HS-27A (cell line): ENCODE measurements at regions not wholly inside any gene's neighbourhood (a gene's known extent, or its start where the extent isn't known, plus 50 kb on each side); places are given as distances from the start of the nearest gene placed in this dataset.
"Not testable (repeated sequence)": the region's sequence is repeated elsewhere in the genome, so short reads cannot be mapped to it uniquely, and the experiment has no call there.

Source experiments
- DNase-seq: peaks from one replicate; pipeline ENCODE4 v3.0.0-alpha.2; 2012; ENCODE audit warnings: low read depth, missing footprints

DNA sequence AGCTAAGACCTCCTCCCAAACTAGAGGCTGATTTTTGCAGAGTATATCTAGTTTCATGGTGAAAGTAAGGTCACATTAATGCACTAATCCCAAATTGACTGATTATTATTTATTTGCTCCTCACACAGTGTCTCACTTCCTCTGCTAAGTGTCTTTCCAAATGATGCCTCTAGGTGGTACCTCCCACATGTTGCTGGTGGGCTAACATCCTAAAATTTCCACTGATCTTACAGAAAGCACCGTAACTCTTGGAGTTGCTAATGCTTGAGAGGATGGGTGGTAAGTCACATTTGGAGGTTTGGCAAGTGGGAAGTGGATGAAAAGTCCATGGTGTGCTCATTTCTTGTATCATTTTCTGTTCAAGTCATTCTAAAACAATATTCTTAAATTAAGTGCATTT is 428.7 kb upstream of the GYPC start:
- DNase-seq, result no peak

DNA sequence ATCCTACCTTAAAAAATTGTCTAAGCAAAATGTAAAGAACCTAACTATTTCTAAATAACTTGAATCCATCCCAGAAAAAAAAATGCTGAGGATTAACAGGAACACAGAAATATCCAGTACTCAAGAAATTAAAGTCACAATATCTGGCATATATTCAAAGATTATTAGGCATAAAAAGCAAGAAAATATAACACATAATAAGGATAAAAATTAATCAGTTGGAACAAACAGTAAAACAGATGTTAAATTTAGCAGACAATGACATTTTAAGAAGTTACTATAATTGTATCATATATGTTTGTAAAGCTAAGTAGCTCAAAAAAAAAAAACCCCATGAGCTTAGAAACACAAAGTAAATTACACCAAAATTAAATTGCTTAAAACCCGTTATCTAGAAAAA is 427.4 kb upstream of the GYPC start:
- no peak for DNase-seq

DNA sequence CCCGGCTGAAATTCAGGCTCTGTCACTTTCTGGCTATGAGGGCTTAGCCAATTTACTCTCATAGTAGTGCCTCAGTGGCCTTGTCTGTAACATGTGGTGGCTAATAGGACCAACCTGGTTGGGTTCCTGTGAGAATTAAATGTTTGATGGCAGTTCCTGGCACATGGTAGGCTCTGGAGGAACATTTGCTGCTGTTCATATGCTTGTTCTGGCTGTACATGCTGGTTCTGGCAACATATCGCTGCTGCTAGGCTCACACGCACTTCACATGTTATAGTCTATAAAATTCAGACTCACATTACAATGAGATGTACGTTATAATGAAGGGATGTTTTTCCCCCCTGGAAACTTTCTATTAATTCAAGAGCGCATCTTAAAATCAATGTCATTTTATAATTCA is 417.7 kb upstream of the GYPC start:
- DNase-seq, result no peak

DNA sequence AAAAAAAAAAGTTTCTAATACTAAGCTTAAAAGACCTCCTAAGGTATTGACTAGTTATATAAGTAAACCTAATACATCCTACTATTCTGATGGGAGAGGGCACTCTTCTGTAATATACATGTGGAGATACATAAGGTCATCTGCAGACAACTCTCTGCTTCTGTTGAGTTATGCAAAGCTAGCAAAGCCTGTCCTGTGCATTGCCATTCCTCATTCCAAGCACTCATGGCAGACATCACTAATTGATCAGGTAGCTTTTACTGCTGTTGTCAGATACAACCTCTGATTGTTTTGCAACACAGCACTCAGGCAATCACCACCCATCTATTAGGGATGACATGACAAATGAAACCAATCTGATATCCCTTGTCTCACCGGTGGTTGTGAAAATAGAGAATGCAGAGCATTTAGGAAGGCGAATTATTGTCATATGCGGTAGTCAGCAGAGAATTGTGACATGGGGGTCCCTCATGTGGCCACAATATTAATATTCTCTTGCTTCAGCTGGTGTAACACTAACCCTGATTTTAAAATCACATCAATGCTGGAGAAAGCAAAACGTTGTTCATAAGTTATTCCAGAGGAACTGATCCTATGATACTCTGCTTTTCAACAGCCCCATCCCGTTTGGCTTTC is 416.5 kb upstream of the GYPC start:
- no peak for DNase-seq

DNA sequence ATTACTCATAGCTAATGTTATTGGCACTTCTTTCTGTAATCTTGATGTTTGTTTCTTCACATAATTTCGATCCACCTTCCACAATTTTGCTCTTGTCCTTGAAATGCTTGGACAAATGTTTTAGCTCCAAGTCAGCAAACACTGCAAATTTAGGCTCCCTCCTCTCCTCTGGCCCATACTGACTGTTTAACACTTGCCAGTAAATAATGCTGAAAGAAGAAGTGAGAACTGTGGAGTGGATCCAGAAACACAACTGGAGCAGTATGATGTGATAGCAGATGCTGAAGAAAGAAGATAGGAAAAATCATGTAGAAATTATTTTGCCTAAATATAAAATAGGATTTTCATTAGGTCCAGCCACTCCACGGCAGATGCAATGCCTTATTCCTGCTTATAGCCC is 415.0 kb upstream of the GYPC start:
- DNase-seq, result no peak

DNA sequence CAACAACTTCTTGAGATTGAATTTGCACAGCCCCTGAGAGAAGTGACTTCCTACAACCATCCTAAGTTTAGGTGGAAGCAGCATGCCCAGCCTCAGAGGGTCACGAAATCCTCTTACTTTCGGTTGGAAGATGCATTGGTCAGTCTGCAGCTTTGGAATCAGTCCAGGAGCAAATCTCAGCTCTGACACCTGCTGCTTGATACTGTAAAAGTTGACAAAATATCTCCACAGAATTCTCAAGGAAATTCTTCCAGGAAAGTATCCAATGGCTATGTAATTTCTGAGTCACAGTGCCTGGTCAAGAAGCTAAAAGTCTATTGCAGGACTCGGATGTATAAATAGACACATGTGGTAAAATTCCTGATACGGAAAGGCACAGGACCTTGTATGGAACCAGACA is 414.5 kb upstream of the GYPC start:
- DNase-seq, result no peak

DNA sequence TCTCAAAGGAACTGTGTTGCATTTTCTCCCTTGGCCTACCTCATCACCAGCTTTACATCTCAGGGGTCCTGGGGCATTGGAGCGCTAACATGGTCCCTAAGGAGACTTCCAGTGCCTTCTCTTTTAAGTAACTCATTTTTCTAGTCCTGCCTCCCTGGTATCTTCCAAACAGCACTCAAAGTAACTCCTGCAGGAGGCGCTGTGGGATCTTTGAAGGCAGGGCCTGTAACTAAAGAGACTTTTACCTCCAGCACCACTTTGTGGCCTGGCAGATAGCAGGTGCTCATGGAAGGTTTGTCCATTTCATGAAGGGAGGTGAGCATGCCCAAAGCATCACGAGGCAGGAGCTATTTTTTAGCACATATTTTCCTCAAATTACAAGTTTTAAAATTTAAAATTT is 411.0 kb upstream of the GYPC start:
- no peak for DNase-seq

DNA sequence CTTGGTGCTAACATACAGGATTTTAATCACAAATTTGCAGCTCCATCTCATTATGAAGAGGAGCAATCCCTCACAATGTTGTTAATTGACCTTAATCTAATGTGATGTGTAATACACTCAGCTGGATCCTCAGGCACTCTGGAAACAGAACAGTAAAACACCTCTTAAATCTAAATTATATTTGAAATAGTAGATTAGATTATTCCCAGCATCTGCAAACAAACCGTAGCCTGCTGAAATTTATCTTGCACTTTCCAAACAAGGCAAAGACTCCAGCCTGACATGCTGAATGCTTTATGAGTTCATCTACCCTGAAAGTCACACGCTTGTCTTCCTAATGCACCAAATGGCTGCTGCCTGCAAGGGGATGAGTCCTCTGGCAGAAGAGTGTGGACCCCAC is 402.3 kb upstream of the GYPC start:
- DNase-seq, result no peak

DNA sequence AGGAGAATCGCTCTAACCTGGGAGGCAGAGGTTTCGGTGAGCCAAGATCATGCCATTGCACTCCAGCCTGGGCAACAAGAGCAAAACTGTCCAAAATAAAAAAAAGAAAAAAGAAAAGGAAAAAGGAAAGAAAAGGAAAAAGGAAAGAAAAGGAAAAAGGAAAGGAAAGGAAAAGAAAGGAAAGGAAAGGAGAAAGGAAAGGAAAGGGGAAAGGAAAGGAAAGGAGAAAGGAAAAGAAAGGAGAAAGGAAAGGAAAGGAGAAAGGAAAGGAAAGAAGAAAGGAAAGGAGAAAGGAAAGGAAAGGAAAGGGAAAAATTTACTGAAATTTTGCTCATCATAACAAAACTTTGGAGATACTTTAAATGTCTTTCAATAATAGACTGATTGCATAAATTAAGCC is 391.3 kb upstream of the GYPC start:
- DNase-seq, result no peak

DNA sequence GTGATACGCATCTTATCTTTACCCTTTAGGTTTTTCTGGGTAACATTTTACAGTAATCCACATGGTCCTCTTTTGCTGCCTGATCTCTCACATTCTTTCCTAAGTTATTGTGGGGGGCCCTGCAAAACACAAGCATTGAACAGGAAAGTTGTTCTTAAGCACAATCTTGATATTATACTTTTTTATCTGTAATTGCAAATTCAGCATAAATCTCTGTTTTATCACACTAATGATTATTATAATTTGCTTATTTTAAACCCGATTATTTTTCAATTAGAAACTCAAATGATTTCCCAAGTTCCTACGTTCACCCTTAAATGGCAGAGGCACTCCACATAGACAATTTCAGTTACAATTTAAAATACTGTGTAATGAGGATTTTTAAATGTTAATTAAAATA is 386.0 kb upstream of the GYPC start:
- DNase-seq, result no peak

DNA sequence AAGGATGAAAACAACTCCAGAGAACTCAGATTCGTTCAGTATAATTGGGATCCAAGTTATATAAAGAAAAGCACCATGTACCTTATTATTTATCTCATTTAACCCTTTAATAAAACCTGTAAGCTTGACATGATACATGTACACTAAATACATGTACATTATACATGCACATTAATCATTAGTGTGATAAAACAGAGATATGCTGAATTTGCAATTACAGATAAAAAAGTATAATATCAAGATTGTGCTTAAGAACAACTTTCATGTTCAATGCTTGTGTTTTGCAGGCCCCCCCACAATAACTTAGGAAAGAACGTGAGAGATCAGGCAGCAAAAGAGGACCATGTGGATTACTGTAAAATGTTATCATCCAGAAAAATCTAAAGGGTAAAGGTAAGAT is 385.4 kb upstream of the GYPC start:
- DNase-seq, result no peak

DNA sequence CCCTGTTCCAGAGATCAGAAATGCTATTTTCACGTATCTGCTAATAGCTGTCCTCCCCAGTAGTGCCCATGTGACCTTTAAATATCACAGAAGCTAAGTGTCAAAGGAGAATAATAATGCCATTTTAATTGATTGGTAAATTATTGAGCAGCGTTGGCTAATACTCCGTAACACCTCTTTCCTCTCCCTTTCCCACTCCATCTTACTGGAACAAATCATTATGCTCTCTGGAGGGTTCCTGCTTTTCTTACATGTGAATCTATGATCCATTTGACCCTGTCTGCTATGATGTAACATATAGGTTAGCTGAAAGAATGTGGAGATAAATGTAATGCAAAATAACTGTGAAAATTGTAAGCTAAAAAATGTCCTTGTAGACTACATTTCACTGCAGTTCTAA is 383.6 kb upstream of the GYPC start:
- DNase-seq, result no peak

DNA sequence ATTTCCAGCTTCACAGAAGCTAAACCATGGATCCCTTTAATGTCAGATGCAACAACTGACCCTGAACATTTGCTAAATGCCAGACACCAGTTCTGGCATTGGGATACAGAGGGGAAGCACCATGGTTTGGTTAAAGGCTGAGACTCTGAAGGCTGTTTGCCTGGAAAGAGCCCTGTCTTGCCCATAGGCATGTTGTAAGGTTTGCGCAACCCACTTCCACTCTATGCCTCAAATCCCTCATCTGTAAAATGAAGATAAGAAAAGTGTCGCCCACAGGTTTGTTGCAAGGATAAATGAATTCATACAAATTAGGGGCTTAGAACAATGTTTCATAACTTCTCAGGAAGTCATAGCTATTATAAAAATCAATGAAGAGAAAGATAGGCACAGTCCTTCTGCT is 380.9 kb upstream of the GYPC start:
- DNase-seq, result no peak

DNA sequence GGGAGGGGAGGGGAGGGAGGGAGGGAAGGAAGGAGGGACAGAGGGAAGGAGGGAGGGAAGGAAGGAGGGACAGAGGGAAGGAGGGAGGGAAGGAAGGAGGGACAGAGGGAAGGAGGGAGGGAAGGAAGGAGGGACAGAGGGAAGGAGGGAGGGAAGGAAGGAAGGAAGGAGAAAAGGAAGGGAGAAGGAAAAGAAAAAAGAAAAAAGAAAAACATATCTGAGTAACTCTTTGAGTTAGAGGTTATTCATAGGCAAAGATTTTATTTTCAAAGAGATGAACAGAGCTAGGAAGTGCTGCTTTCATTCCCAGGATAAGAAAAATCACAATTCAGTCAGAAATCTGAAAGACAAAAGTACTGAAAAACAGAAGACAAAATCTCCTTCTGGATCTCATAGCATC is 379.7 kb upstream of the GYPC start:
- DNase-seq, result not testable (repeated sequence)

DNA sequence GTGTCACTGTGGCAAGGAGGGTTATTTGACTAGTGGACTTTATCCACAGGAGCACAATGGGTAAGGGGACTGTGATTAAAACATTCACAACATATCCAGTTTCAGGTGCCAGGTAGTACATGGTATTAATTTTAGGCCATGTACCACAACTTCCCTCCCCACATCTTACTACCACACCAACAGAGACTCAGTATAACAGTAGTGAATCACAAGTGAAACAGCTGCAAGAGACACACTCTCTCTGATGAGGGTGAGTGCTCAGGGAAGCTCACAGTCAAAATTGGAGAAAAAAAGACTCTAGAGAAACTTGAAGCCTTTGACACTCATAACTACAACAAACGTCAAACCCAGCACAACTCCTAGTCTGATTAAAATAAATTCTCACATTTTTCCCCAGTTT is 367.6 kb upstream of the GYPC start:
- DNase-seq, result no peak

DNA sequence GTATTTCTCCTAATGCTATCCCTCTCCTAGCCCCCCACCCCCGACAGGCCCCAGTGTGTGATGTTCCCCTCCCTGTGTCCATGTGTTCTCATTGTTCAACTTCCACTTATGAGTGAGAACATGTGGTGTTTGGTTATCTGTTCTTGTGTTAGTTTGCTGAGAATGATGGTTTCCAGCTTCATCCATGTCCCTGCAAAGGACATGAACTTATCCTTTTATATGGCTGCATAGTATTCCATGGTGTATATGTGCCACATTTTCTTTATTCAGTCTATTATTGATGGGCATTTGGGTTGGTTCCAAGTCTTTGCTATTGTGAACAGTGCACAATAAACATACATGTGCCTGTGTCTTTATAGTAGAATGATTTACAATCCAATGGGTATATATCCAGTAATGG is 362.0 kb upstream of the GYPC start:
- not testable (repeated sequence) for DNase-seq

DNA sequence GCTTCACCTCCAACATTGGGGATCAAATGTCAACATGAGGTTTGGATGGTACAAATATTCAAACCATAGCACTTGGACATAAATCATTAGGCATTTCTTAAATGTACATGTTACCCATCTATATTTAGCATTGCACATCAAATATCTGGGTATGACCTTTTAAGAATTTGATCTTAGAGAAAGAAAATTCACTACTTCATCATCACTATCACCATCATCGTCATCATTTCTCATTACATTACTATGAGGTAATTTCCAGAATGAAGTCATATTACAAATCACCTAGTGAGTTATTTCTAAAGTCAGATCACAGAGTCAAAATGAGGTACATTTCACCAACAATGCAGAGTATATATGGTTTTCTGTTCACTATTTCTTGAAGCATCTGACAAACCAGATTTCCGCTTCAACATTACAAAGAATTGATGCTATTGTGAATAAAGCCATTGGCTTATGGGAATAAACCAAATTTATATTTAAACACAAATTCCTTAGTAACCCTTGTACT is 356.4 kb upstream of the GYPC start:
- DNase-seq, result no peak

DNA sequence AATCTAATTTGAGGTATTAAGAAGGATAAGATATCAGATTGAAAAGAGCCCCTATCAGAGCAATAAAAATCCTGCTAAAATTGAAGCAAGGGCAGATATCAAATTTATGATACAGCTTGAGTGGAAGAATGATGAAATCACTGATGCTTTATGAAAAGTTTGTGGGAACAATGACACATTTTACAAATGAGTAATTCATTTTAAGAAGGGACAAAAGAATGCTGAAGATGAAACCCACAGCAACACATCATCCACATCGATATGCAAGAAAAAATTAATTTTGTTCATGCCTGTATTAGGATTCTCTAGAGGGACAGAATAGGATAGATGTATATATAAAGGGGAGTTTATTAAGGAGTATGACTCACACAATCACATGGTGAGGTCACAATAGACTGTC is 355.6 kb upstream of the GYPC start:
- DNase-seq, result no peak

DNA sequence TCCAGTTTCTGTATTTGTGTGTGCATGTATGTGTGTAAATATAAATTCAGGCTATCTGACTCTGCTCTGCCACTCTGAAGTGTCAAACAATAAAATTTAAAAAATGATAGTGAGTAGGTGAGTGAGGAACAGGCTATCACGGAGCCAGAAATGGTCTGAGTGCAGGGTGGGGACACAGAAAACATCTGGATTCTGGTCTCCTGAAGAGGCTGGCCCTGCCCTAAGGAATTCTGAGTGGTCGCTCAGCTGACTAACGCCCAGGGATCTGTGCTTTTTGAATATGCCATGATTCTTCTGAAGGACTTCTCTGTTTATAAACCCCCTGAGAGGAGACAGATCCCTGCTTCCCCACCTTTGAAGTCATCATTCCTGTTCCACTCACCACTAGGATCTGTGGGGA is 353.9 kb upstream of the GYPC start:
- DNase-seq, result no peak

DNA sequence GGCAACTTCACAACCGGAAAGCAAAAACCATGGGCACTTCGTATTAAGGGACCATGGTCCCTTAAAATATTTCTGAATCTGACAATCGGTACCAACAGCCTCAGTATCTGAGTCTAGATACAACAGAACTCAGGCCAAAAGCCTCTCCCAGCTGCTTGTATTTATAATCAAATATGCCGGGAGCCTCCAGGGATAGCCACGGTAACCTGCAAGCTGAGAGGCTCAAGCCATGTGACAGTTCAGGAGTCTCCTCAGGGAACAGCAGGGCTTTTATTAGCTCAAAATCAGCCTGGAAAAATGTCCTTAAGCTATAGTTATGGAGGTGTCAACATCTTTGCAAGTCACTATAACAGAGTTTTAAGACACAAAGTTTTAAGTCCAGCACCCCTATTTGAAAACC is 352.8 kb upstream of the GYPC start:
- no peak for DNase-seq

DNA sequence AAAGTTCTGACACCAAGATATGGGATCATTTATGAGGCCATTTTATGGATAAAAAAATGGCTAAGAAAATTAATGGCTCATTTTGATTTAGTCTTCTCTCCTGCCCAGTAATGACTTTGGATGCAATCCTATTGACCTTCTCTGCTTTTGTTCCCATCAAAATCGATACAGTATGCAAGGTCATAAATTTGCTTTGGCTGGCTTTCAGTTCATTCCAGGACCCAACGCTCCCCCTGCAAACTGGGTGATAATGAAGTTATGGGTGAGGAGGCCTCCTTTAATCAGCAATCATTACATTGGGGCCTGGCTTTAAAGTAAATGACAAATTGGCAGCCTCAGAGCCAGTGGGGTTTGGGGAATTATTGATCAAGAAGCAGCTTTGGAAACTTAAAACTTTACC is 351.8 kb upstream of the GYPC start:
- DNase-seq, result no peak

DNA sequence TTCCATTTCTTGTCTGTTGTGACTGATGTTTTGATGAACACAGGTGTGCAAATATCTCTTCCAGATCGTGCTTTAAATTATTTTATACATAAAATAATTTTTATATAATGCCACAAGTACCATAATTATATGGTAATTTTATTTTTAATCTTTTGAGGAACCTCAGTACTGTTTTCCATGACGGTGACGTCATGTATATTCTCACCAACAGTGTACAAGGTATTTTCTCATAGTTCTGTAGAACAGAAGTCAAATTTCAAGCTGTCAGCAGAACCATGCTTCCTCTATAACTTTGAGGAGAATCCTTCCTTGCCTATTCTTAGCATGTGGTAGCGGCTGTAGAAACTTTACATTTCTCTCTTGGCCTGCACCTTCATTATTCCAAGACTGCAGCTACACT is 349.4 kb upstream of the GYPC start:
- no peak for DNase-seq

DNA sequence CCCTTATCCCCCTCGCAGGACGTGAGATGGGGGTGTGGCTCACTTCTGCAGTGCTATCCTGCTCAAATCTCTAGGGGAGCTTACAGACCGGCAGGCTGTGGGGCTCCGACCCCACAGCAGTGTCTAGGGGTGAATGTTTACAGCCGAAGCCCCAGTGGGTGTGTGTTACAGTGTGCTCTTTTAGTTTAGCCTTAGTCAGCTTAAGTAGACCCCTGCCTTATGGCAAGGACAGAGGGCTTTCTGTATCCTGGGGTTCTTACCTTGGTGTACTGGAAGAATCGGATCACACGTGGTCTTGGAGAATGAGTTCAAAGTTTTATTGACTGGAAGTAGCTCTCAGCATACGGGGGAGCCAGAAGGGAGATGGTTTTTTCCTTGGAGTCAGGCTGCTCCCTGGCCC is 348.2 kb upstream of the GYPC start:
- no peak for DNase-seq

DNA sequence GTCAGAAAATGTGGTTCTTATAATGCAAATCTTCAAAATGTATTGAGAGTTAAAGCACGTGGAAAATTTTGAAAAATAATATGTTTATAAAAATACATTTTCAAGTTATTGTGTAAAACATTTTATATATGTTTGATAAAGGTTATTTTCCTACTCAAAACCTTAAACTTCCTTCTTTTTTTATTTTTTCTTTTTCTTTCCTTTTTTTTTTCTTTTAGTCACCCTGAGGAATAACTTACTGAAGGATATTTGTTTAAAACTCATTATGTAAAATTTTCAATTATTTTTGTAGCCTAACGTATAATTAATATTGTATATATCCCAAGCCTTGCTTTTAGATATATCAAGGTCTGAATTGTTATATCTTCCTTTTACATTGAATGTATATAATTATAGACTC is 346.8 kb upstream of the GYPC start:
- DNase-seq, result no peak

DNA sequence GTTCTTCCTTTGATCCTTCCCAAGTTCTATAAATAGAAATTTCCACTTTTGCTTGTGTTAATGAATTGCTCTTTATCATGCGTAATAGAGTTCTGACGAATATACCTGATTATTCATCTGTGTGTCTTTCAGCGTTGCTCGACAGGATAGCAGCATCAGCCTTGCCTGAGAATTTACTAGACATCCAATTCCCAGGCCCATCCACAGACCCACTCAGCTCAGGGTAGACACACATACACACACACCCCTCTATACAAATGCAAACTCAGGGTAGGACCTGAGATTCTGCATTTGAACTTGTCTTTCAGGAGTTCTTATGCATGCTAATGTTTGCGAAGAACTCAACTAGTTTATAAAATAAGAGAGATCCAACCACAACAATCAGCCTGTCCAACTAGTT is 343.4 kb upstream of the GYPC start:
- no peak for DNase-seq
